Hematopoietic multipotent progenitor cell treated with erythropoietin and hydrocortisone succinate and interleukin-3 and kit ligand, for 4 days (in vitro differentiated cells): ENCODE measurements at regions not wholly inside any gene's neighbourhood (a gene's known extent, or its start where the extent isn't known, plus 50 kb on each side); places are given as distances from the start of the nearest gene placed in this dataset.
A peak's percentile ranks its signal among the peaks of the same experiment; 100 is the strongest.

ENCODE experiments used
- DNase-seq: peaks from one replicate; pipeline ENCODE4 v3.0.0-alpha.2; 2015

- no peak for DNase-seq
These were observed 55.3 kb upstream of the DPH5 start for GRCh38 chr1:101080859-101081258.

- DNase-seq, result peak; percentile 65
These were observed 53.8 kb upstream of the DPH5 start for GRCh38 chr1:101079341-101079740.

GRCh38 chr1:101077849-101078248 lies 52.3 kb upstream of the DPH5 start:
- DNase-seq, result no peak

GRCh38 chr1:101075926-101076325 lies 50.3 kb upstream of the DPH5 start:
- no peak for DNase-seq
